WERI-Rb-1 (cell line): ENCODE measurements at regions not wholly inside any gene's neighbourhood (a gene's known extent, or its start where the extent isn't known, plus 50 kb on each side); places are given as distances from the start of the nearest gene placed in this dataset.

ENCODE experiments used
- DNase-seq: peaks from one replicate; pipeline ENCODE4 v3.0.0-alpha.2; 2020
- H3K27ac ChIP-seq: fragments of 250-450 bp; sonication (Bioruptor Pico); 2 replicates; pipeline ENCODE4 v1.5.1; 2020; ENCODE audit warnings: mild to moderate bottlenecking, moderate library complexity
- H3K27me3 ChIP-seq: fragments of 250-450 bp; sonication (Bioruptor Pico); 2 replicates; pipeline ENCODE4 v1.5.1; 2021; ENCODE audit warnings: mild to moderate bottlenecking, low read depth, moderate library complexity; ENCODE audit not compliant: insufficient read depth, severe bottlenecking
- H3K36me3 ChIP-seq: fragments of 250-450 bp; sonication (Bioruptor Pico); 2 replicates; pipeline ENCODE4 v1.5.1; 2020; ENCODE audit warnings: mild to moderate bottlenecking, moderate library complexity
- H3K4me3 ChIP-seq: 2 replicates; pipeline ENCODE4 v1.5.1; 2011; ENCODE audit warnings: low read depth, mild to moderate bottlenecking, control low read depth, low read length
- H3K9me3 ChIP-seq: fragments of 250-450 bp; sonication (Bioruptor Pico); 2 replicates; pipeline ENCODE4 v1.5.1; 2021; ENCODE audit warnings: mild to moderate bottlenecking, moderate library complexity; ENCODE audit not compliant: severe bottlenecking
- CTCF ChIP-seq: IDR thresholded peaks from 2 replicates; pipeline ENCODE4 v1.5.1; 2011; ENCODE audit warnings: low read depth, mild to moderate bottlenecking, control low read depth, inconsistent platforms, low read length

DNA sequence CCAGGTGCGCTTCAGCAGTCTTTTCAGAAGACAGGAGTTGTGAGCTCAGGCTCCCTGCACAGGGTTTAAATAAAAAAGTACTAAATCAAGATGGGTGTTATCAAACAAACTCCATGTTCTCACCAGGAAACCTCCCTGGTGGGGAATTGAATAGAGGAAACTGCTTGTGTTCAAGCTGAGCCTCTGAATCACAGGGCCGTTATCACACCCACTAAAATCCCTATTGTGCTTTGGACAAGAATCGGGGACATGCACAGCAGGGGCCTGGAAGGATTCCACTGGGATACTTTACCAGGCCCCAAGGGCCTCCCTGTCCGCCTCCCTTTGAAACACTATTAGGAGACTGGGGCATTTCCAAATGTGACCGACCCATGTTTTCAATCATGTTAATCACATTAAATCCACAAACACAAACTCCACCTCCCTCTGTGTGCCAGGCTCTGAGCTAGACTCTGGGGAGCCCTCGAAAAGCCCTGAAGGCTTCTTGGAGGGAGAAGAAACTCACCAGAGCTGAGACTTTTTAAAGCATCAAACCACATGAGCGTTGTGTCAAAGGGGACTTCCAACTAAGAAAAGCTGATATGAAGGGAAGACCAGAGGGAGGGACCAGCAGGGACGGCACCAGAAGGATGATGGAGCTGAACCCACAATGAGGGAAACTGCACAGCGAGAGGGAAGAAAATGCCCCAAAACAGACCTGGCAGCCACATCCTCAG is 458.7 kb upstream of the ID2 start:
- H3K27ac ChIP-seq = no peak overlapping the region
- no peak for DNase-seq
- H3K36me3 ChIP-seq = no peaks in the 10 kb centered on the region
- H3K27me3 ChIP-seq = no peaks in the 10 kb centered on the region
- TF ChIP-seq CTCF = no peak
- peaks cover 6% of the 10 kb centered on the region for H3K9me3 ChIP-seq
- H3K4me3 ChIP-seq = no peak overlapping the region

DNA sequence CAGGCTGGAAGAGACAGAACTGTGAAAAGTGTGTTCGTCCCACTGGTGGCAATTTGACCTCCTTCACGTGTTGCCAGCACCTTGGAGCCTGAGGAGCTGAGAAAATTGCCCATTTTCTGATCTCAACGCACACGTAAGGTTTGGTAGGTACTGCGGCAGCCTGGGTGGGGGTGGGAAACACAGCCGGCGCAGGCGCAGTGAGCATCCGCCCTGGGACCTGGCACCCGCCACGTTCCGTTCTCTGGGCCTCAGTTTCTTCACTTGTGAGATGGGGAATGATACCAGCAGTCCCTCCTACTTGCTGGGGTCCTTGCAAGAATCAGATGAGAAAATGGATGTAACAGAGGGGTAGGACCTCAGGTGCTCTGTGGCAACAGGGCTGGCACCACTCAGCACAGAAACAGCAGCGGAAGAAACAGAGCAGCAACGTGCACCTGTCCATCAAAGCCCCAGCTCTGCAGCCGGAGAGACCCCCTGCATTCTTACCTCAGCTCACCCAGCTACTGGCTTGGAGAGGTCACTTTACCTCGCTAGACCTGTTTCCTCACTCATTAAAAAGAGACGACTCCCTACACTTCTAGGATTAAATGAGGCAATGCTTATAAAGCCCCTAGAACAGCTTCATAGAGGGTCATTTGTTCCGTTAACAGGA is 458.0 kb upstream of the ID2 start:
- no peak overlapping the region for H3K4me3 ChIP-seq
- no peaks in the 10 kb centered on the region for H3K36me3 ChIP-seq
- H3K27me3 ChIP-seq = no peaks in the 10 kb centered on the region
- peaks cover 6% of the 10 kb centered on the region for H3K9me3 ChIP-seq
- H3K27ac ChIP-seq = no peak overlapping the region
- no peak for TF ChIP-seq CTCF
- no peak for DNase-seq

DNA sequence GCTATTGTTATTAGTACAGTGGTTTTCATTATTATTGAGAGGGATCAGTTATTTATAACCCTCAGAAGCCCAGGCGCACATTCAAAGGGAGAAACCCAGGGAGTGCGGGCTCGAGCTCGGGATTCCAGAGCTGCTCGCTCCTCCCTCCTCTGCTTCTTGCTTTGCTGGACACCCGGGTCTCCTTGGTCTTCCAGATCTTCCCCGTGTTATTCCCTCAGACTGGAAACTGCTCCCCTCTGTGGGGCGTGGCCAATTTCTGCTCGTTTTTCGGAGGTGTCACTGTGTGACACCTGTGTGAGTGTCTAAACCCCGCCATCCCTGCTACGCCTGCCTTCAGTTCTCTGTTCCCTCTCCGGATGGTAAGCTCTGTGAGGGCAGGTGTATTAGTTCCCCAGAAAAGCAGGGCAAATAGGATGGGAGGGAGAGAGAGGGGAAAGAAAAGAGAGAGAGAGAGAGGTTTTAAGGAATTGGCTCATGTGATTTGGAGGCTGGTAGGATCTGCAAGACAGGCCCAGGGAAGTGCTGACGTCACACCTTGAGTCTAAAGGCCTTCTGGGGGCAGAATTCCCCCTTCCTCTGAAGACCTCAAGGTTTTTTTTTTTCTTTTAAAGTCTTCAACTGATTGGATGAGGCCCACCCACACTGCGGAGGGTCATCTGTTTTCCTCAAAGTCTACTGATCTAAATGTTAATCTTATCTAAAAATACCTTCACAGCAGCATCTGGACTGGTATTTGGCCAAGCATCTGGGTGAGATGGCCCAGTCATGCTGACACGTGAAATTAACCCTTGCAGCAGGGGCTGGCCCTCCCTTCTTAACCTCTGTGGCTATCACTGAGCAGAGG is 457.3 kb upstream of the ID2 start:
- no peak for DNase-seq
- no peak for TF ChIP-seq CTCF
- no peak overlapping the region for H3K27ac ChIP-seq

GRCh38 chr2:8225266-8225665 is 456.6 kb upstream of the ID2 start:
- no peak overlapping the region for H3K4me3 ChIP-seq
- no peaks in the 10 kb centered on the region for H3K36me3 ChIP-seq
- peaks cover 6% of the 10 kb centered on the region for H3K9me3 ChIP-seq
- TF ChIP-seq CTCF = no peak
- no peak overlapping the region for H3K27ac ChIP-seq
- DNase-seq = no peak
- H3K27me3 ChIP-seq = no peaks in the 10 kb centered on the region

More for the DNA sequence above, 457.3 kb upstream of the ID2 start:
- Histone ChIP-seq H3K9me3 (peaks cover 6% of the 10 kb centered on the region), H3K4me3 (no peak overlapping the region), H3K36me3 (no peaks in the 10 kb centered on the region), H3K27me3 (no peaks in the 10 kb centered on the region)

GRCh38 chr2:8225798-8226197 is 456.1 kb upstream of the ID2 start:
- no peak for TF ChIP-seq CTCF
- H3K36me3 ChIP-seq = no peaks in the 10 kb centered on the region
- no peak overlapping the region for H3K27ac ChIP-seq
- DNase-seq = no peak
- H3K4me3 ChIP-seq = no peak overlapping the region
- peaks cover 6% of the 10 kb centered on the region for H3K9me3 ChIP-seq
- H3K27me3 ChIP-seq = no peaks in the 10 kb centered on the region
